Osteocyte (in vitro differentiated cells): ENCODE measurements at regions not wholly inside any gene's neighbourhood (a gene's known extent, or its start where the extent isn't known, plus 50 kb on each side); places are given as distances from the start of the nearest gene placed in this dataset.

Experiments
- DNase-seq: peaks from one replicate; pipeline ENCODE4 v3.0.0; 2021; ENCODE audit warnings: mixed read lengths; ENCODE audit not compliant: unreplicated experiment; ENCODE audit errors: extremely low spot score
- H3K27ac Mint-ChIP-seq: one replicate; pipeline ENCODE4 v1.8.0; 2021; ENCODE audit warnings: mild to moderate bottlenecking, mixed read lengths; ENCODE audit not compliant: unreplicated experiment
- H3K27me3 Mint-ChIP-seq: one replicate; pipeline ENCODE4 v1.8.0; 2021; ENCODE audit warnings: mixed read lengths; ENCODE audit not compliant: unreplicated experiment
- H3K36me3 Mint-ChIP-seq: one replicate; pipeline ENCODE4 v1.8.0; 2021; ENCODE audit warnings: mixed read lengths; ENCODE audit not compliant: unreplicated experiment
- H3K4me1 Mint-ChIP-seq: one replicate; pipeline ENCODE4 v1.8.0; 2021; ENCODE audit warnings: mixed read lengths; ENCODE audit not compliant: unreplicated experiment
- H3K4me3 Mint-ChIP-seq: one replicate; pipeline ENCODE4 v1.8.0; 2021; ENCODE audit warnings: mild to moderate bottlenecking, moderate library complexity, mixed read lengths; ENCODE audit not compliant: unreplicated experiment
- H3K9me3 Mint-ChIP-seq: one replicate; pipeline ENCODE4 v1.8.0; 2021; ENCODE audit warnings: mixed read lengths; ENCODE audit not compliant: unreplicated experiment
- TF ChIP-seq, protein P1 (sequence below): fragments of 200-600 bp; sonication (generic); IDR thresholded peaks from 2 replicates; pipeline ENCODE4 v1.5.0; 2021; ENCODE audit warnings: antibody characterized with exemption, mild to moderate bottlenecking, moderate library complexity

DNA sequence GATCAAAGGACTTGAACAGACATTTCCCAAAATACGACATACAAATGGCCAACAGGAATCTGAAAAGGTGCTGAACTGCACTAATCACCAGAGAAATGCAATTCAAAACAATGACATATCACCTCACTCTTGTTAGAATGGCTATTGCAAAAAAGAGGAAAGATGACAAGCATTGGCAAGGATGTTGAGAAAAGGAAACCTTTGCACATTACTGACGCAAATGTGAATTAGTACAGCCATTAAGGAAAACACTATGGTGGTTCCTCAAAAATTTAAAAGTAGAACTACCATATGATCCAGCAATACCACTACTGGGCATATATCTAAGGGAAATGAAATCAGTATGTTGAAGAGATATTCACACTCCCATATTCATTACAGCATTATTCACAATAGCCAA lies 57.7 kb upstream of the ASPRV1 start:
- DNase-seq, result no peak
- Mint-ChIP-seq H3K27me3 (no peaks in the 10 kb centered on the region), H3K9me3 (peaks cover 13% of the 10 kb centered on the region), H3K4me3 (no peak overlapping the region), H3K27ac (no peak overlapping the region), H3K4me1 (peaks cover under 1% of the 10 kb centered on the region), H3K36me3 (peaks cover 18% of the 10 kb centered on the region)
- TF ChIP-seq, protein P1, sequence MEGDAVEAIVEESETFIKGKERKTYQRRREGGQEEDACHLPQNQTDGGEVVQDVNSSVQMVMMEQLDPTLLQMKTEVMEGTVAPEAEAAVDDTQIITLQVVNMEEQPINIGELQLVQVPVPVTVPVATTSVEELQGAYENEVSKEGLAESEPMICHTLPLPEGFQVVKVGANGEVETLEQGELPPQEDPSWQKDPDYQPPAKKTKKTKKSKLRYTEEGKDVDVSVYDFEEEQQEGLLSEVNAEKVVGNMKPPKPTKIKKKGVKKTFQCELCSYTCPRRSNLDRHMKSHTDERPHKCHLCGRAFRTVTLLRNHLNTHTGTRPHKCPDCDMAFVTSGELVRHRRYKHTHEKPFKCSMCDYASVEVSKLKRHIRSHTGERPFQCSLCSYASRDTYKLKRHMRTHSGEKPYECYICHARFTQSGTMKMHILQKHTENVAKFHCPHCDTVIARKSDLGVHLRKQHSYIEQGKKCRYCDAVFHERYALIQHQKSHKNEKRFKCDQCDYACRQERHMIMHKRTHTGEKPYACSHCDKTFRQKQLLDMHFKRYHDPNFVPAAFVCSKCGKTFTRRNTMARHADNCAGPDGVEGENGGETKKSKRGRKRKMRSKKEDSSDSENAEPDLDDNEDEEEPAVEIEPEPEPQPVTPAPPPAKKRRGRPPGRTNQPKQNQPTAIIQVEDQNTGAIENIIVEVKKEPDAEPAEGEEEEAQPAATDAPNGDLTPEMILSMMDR, result no peak

DNA sequence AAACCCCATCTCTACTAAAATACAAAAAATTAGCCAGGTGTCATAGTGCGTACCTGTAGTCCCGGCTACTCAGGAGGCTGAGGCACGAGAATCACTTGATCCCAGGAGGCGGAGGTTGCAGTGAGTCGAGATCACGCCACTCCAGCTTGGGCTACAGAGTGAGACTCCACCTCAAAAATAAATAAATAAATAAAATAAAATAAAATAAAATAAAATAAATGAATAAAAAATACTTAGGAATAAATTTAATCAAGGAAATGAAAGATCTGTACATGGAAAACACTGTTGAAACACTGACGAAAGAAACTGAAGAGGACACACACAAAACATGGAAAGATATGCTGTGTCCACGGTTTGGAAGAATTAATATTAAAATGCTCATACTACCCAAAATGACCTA lies 56.5 kb upstream of the ASPRV1 start:
- Mint-ChIP-seq H3K9me3 (peaks cover 13% of the 10 kb centered on the region), H3K4me3 (no peak overlapping the region), H3K4me1 (no peaks in the 10 kb centered on the region), H3K27ac (no peak overlapping the region), H3K27me3 (no peaks in the 10 kb centered on the region), H3K36me3 (peaks cover 18% of the 10 kb centered on the region)
- no peak for DNase-seq
- TF ChIP-seq, protein P1, result no peak

DNA sequence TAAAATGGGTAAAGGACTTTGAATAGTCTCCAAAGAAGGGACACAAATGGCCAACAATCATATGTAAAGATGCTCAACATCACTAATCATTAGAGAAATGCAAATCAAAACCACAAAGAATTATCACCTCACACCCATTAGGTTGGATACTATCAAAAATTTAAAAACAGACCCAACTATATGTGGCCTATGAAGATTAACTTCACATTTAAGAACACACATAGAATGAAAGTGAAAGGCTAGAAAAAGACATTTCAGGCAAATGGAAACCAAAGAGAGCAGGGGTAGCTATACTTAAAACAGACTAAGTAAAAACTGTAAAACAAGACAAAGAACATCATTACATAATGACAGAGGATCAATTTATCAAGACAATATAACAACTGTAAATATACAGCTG lies 53.5 kb upstream of the ASPRV1 start:
- Mint-ChIP-seq H3K27me3 (no peaks in the 10 kb centered on the region), H3K4me3 (no peak overlapping the region), H3K36me3 (peaks cover 17% of the 10 kb centered on the region), H3K4me1 (no peaks in the 10 kb centered on the region), H3K9me3 (peaks cover 13% of the 10 kb centered on the region), H3K27ac (no peak overlapping the region)
- DNase-seq, result no peak
- TF ChIP-seq, protein P1, result no peak

DNA sequence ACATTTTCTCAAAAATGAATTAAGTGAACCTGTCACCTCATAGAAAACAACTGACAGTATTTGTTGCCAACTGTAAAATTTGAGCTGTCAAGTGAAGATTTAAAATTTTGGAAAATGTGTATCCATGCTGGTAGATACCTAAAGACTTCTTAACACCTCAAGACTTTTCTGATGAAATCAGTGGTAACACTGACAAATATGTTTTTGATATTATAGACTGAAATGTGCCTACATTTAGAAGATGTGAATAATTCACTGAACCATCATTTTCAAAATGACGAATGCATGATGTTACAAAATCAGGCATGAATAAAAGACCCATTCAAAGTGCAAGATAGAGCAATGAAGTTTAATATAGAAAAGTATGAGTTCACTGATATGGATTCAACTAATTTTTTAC lies 51.5 kb upstream of the ASPRV1 start:
- no peak for DNase-seq
- TF ChIP-seq, protein P1, result no peak
- no peaks in the 10 kb centered on the region for H3K4me1 Mint-ChIP-seq
- H3K36me3 Mint-ChIP-seq, result peaks cover 10% of the 10 kb centered on the region
- no peaks in the 10 kb centered on the region for H3K9me3 Mint-ChIP-seq
- H3K27ac Mint-ChIP-seq, result no peak overlapping the region
- H3K27me3 Mint-ChIP-seq, result no peaks in the 10 kb centered on the region
- no peak overlapping the region for H3K4me3 Mint-ChIP-seq

DNA sequence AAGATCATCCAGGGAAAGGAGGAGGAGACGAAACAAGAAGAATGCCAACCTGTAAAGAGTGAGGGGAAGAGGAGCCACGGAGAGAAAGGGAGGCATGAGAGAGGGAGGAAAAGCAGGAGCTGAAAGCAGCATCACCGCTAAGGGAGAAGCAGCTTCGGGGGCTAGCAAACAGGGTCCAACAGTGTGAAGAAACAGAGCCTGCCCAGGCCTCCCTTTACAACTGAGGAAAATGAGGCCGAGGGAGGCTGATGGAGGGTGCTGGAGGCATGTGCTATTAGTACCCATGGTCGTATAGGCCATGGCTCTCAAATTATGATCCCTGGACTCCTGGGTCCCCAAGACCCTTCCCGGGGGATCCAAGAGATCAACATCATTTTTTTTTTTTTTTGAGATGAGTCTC lies 50.4 kb upstream of the ASPRV1 start:
- Mint-ChIP-seq H3K27me3 (no peaks in the 10 kb centered on the region), H3K27ac (no peak overlapping the region), H3K9me3 (no peaks in the 10 kb centered on the region), H3K4me3 (no peak overlapping the region), H3K36me3 (peaks cover 6% of the 10 kb centered on the region), H3K4me1 (no peaks in the 10 kb centered on the region)
- DNase-seq, result peak; percentile 49
- TF ChIP-seq, protein P1, result no peak
